Stimulated activated CD4-positive, alpha-beta T cell treated with anti-CD3 and anti-CD28 coated beads, Interleukin-2, amount 100 ng/mL, for 24 hours (primary cell): ENCODE measurements at regions not wholly inside any gene's neighbourhood (a gene's known extent, or its start where the extent isn't known, plus 50 kb on each side); places are given as distances from the start of the nearest gene placed in this dataset.
"Not testable (repeated sequence)": the region's sequence is repeated elsewhere in the genome, so short reads cannot be mapped to it uniquely, and the experiment has no call there.

Source experiments
- DNase-seq, 2 donors: peaks; one replicate each; pipeline ENCODE4 v3.0.0-alpha.2; 2020

DNA sequence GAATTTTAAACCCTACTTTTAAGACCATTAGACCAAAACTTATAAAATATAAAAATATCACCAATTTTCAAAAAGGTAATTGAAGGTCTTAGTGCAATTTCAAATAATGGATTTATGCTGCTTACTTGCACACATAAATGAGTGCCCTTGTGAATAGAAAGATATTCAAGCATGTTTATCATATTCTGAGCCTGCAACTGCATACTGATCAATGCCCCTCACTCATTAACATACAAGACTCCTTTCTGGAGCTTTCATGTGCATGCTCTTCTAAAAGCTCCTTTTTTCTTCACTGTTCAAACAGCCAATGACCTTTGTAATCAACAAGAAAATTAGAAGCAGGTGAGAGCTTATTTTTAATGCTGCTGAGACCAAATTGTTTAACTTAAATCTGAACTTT is 1139.3 kb downstream of the HACE1 start:
- DNase-seq, result no peak

DNA sequence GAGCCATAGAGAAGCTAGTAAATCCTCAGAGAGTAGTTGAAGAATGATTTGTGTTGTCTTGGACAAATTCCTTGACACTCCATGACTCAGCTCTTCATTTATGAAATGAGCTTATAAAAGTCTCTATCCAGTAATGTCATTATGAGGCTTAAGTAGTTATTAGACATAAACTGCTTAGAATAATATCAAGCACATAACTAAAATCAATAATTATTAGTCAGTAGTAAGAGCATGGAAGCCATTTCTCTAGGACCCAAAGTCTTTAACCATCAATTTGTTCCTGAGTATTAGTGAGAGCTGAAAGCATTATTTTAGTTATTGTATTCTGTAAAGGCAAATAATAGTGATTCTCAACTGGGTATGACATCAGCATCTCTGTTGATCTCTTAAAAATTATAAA is 1140.2 kb downstream of the HACE1 start:
- no peak for DNase-seq

DNA sequence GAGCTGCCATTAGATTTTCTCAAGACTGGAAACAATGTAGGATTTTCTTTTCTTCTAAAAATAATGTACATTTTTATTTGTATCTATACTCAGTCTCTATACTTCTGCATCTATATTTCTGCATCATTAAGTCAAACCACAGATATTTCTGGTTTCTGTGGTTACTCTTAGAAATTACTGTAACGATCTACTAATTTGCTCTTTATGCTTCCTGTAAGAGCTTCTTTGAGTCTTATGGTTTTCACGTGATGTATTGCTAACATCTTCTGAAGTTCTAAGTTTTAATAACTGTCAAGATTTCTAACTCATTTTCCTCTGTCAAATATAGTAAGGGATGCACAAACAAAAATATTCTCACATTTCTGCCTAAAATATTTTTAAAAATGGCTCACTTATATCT is 1144.5 kb downstream of the HACE1 start:
- DNase-seq, result no peak

DNA sequence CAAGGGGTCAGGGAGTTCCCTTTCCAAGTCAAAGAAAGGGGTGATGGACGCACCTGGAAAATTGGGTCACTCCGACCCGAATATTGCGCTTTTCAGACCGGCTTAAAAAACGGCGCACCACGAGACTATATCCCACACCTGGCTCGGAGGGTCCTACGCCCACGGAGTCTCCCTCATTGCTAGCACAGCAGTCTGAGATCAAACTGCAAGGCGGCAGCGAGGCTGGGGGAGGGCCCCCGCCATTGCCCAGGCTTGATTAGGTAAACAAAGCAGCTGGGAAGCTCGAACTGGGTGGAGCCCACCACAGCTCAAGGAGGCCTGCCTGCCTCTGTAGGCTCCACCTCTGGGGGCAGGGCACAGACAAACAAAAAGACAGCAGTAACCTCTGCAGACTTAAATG is 1150.5 kb downstream of the HACE1 start:
- DNase-seq, result not testable (repeated sequence)

DNA sequence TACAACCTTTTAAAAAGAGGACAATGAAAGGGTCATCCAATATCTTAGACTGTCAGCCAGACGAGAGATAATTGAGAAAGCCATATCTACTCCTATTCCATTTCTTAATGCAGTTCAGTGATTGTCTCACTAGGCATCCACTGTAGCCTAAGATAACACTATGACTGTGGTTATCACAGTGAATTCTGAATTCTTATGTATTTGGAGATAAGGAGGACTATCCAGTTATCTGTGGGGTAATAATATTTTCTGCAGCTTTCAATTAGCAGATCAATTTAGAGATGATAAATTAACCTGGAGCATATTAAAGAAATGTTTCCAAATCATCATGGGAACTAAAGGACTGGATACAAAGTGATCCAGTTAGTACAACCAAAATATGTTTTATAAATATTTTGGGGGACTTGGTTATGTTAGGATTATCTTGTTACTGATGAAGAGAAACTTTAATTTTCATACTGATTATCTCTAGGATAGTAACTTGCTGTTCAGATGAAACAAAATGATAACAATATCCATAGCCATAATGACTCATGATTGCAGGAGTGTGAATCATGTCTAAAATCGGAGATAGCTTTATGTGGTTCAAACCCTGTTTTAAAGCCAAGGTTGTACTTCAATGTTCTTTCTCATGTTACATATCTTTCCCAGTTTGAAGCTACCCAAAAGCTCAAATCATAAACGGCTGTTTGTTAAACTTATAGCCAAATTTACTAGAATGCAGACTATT is 1152.0 kb downstream of the HACE1 start:
- no peak for DNase-seq

DNA sequence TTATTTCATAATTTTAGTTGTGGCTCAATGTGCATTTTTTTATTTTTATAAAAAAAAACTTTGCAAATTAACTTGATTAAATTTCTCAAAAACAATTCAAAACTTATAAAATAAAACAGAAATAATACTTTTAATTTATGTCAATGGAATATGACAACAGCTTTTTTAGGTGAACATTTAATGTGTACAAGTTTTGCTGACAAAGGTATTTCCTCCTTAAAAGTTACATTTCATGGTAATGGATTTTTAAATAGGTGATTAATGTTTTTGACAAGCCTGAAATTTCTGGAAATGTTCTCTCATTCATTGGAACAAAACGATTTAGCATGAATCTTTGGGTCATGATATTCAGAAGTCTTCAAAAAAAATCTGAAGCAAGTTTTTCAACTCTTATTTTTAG is 1160.0 kb downstream of the HACE1 start:
- no peak for DNase-seq

DNA sequence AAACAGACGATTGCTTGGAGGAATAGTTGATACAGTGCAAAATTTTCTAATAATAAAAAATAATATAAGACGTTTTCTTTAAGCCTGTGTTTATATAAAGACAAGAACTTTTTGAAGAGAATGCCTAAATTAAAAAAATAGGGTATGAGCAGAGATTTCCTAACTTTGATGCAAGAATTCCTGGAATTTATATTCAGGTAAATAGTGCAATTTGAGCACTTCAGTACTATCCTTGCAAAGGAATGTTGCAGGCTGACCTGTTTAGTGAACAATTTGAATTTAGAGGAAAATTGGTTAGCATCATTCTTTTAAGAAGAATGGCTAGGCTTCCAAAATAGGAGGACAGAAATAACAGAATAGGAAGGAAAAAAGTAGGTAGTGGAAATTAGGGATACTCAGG is 1172.3 kb downstream of the HACE1 start:
- no peak for DNase-seq

DNA sequence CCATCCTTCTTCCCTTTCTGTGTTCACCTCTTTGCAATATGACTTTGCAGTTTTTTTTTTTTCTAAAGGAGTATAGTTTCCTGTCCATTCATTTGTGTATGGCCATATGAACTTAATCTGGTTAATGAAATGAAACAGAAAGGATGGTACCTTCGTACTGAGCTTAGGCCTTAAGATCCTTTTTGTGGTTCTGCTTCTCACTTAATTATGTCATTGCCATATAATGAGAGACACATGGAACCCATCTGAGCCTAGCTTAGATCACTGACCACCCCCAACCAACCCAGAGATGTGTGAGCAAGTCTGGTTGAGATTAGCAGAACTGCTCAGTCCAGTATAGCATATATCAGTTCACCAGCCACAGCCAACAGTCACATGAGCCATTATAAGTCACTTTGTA is 1179.6 kb downstream of the HACE1 start:
- DNase-seq, result no peak

DNA sequence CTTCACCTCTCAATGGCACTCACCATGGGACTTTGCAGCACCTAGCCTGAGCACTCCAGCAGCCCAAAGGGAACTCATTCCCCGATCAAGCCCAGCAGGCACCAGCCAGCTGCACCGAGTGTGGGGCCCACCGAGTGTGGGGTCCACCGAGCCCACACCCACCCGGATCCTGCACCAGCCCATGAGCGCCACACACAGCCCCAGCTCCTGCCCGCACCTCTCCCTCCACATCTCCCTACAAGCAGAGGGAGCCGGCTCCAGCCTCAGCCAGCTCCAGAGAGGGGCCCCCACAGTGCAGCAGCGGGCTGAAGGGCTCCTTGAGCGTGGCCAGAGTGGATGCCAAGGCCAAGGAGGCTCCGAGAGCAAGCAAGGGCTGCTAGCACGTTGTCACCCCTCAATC is 1182.4 kb downstream of the HACE1 start:
- DNase-seq, result no peak

DNA sequence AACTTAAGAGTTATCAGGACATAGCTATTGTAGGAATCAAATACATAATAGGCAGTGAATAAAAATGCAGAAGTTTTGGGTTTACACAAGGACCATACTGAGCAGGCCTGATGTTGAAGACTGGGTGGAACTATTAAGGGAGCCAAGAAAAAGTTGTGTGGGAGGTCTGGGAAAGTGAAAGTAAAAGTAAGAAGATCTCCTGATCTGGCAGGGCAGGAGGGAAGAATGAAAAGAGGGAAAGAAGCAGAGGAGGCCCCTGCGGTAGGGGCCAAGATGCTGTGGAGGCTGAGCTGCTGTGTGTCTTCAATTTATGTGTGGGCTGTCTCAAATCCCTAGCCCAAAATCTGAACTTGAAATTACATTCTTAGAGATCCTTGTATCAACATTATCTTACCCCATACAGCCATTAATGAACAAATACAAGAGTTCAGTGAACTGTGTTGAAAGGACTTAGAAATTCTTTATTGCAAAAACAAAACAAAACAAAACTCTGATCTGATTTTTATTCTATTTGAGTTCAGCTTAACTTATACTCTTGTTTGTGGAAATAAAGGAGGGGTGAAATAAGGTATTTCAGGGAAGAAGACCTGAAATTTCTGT is 1183.8 kb downstream of the HACE1 start:
- DNase-seq, result no peak

DNA sequence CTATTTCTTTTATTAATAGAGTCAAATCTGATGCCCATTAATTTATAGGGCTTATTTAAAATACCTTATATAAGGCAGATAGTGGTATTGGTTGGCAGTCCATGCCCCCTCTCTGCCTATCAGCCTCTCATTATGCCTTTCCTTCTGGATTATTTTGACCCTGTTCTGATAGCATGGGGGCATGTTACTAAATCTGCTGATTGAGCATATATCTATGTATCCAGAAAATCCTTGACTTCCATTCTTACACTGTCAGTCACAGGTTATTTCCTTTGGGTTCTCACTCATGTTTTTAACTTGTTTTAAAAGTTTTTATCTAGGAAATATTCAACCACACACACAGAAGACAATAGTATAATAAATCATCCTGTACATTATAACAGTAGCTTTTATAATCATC is 1184.9 kb downstream of the HACE1 start:
- DNase-seq, result no peak

DNA sequence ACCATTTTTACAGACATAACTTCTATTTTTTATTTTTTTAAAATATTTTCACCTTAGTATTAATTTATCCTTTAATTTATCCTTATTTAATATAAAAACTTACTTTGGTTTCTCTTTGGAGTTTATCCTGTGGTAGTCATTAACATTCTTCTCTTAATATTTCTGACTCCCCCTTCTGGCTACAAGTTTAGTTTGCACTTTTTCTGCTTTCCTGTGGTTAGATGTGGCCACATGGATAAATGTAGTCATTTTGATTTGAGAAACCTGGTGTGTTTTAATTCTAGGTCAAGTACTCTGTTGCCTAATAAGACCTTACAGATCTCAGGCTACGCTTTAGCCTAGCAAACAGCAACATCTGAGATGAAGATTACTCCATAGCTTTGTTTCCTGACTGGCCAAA is 1187.5 kb downstream of the HACE1 start:
- no peak for DNase-seq

DNA sequence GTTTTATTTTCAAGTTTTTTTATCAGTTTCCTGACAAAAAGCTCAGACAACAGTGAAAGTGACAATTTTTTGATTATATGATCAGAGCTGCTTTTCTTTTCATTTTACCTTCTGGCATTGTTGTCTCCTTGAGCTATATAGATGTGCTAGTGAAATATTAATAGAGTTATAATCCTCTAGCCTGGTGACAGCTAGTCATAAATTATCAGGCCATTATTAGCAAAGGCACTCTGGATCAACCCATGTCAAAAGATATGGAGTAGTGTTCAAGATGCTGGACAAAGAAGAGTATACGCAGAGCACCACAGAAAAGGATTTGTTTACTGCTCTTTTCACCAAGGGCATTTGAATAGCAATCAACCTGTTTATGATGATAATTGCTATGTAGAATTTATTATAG is 1230.1 kb downstream of the HACE1 start:
- no peak for DNase-seq

DNA sequence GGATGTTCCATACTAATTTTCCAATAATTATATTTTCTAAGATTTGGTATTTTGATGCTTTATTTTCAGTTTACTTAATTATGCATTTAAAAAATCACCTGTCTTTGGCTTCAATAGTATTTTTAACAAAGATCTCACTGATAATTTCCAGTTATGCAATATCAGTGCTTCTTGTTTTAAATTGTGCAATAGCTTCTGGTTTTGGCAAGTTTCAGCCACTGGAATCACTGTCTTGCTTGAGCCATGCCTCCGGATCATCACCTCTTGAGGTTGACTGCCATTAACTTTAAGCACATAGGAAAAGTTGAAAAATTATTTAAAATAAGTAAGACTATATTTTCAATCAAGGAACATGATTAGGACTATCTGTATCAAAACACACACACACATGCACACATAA is 1242.1 kb downstream of the HACE1 start:
- DNase-seq, result no peak

DNA sequence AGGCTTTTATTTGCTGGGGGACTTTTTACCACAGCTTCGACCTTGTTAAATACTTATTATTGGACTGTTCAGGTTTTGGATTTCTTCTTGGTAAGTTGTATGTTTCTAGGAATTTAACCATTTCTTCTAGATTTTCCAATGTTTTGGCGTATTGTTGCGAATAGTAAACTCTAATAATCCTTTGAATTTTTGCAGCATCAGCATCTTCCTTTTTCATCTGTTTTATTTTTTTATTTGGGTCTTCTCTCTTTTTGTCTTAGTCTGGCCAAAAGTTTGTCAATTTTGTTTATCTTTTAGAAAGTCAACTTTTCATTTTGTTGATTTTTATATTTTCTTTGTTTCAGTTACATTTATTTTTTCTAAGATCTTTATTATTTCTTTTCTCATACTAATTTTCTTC is 1272.0 kb downstream of the HACE1 start:
- no peak for DNase-seq

DNA sequence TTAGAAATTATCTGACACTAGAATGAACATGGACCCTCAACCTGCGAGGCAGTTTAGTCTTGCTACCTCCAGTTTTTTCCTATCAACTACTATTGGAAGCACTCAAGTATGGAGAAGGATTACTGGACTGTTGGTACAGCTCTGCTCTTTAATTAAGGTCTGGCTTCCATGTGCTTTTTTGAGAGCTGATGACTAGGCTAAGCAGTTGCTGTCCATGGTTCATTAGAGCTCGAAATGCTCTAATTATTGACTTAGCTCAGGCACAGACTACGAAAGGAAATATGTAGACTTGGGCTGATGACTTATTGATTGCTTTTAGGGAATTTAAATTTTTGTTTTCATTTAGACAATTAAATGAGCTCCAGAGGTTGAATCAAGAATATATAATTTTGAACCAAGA is 1281.6 kb downstream of the HACE1 start:
- DNase-seq, result no peak

DNA sequence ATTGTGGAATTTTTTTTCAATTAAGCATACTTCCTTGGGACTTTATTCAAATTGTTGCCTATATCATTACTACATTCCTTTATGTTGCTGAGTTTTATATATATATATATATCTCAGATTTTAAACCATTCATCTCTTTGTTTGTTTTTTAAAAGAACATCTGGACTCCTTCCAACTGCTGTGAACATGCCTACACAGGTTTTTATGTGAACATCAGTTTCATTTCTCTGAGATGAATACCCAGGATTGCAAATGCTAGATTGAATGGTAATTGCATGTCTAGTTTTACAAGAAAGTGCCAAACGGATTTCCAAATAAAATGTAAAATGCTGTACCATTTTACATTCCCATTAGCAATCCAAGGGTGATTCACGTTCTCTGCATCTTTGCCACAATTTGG is 1289.3 kb downstream of the HACE1 start:
- DNase-seq, result no peak

DNA sequence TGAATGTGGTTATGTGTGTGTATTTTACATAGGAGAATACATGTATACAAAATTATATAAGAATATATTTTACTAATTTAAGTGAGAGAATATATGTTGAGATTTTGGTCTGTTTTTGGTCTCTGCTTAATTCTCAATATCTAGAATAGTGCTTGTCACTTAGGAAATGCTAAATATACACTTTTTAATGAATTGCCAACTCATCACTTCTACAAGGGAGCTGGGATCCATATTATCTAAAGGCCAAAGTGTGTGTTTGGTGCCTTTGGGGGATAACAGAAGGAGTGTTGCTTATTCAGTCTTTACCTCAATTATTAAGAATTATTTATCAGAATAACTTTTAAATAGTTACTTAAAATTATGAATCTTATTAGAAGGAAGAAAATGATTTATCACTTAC is 1304.8 kb downstream of the HACE1 start:
- no peak for DNase-seq

DNA sequence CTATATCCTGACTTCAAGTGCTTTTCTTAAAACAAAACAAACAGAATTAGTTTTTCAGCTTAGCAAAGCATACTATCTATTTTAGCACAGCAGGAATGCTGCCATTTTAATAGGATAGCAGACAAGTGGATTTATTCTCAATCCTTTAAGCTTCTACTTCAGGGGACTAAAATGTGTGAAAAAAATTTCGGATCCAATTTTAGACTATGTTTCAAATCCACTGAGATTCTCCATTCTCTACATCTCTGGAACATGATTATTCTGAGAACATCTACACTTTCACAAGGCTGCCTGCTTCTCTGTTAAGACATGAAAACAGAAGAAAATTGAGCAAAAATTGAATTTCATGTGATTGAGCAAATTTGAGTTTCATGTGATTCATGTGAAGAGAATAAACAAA is 1321.3 kb downstream of the HACE1 start:
- DNase-seq, result no peak

DNA sequence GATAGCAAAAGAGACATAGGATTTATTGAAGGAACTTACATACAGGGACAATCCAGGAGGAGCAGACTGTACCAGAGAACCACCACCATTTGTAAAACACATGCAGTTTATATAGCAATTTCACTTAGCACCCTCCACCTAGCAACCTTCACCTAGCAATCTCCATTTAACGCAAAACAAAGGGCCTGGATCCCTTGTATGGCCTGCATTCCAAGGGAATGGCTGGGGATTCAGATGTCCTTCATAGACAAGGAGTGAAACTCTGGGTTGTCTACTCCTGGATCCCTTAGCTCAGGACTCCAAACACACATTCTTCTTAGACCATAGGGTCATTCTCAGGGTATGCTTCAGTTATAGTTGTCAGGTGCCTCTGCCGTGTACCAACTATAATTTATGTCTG is 1324.9 kb downstream of the HACE1 start:
- no peak for DNase-seq

DNA sequence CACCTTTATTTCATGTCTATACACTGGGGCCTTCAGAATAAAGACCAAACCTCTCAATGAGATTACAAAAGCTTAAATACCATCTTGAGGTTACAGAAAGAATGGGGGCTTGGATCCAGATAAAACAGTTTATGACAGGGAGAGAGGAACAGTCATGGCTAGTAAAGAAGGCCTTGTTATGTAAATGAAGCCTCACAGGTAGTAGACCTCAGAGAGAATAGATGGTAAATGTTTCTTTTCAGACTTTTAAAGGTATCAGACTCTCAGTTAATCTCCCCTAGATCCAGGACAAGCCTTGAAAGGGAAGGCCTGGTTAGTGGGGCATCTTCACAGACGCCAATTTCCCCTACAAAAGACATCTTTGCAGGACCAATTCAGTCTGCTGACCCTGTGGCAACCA is 1325.6 kb downstream of the HACE1 start:
- DNase-seq, result no peak

DNA sequence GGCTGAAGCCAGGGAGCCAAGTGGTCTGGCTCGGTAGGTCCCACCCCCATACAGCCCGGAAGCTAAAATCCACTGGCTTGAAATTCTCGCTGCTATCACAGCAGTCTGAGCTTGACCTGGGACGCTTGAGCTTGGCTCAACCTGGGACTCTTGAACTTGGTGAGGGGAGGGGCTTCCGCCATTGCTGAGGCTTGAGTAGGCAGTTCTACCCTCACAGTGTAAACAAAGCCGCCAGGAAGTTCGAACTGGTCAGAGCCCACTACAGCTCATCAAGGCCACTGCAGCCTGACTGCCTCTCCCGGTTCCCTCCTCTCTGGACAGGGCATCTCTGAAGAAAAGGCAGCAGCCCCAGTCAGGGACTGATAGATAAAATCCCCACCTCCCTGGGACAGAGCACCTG is 1337.7 kb downstream of the HACE1 start:
- no peak for DNase-seq

DNA sequence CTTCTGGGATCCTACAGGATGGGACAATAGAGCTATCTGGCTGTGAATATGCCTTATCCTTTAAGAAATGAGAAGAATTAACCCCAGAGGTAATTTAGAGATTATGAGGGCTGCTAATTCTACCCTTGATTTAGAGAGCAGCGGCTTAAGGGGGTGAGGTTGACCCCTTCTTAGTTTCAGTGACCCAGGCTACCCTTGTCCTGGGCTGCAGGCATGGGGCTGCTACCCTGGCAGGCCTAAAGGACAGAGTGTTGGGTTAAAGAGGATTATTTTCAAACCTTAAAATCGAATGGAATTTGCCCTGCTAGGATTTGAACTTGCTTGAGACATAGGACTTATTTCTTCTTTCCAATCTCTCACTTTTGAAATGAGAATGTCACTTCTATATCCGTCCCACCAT is 1343.4 kb downstream of the HACE1 start:
- no peak for DNase-seq

DNA sequence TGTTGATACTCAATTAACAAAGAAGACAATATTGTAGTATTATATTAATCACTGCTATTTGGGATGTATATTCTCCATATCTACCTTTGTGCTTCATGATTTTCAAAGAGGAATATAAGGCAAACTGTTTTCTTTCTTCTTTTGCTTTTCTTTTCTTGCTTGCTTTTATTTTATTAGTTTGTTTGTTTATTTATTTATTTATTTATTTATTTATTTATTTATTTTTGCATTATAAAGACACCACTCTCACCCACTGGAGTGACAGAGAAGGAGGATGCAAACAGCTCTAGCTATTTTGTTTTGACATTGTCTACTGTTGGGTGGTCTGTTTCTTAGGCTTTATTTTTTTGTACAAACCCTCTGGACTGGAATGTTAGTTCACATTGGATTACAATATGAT is 1352.7 kb downstream of the HACE1 start:
- no peak for DNase-seq

DNA sequence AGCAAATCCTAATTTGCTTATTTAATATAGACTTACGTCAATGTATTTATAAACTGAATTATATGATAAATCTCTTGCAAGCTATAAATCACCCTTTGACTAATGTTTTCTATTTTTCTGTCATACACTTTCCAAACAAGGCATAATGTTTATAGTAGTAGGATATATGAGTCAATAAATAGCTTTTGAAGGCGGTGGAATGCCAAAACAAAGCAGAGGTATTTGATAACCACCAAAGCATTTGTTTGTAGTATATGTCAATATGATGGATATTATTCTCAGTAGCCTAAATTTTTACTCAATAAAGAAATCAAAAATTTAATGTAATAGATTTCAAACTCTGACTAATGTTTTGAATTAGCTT is 1354.6 kb downstream of the HACE1 start:
- no peak for DNase-seq
